ENCODE measurements at regions not wholly inside any gene's neighbourhood (a gene's known extent, or its start where the extent isn't known, plus 50 kb on each side); places are given as distances from the start of the nearest gene placed in this dataset.

DNA sequence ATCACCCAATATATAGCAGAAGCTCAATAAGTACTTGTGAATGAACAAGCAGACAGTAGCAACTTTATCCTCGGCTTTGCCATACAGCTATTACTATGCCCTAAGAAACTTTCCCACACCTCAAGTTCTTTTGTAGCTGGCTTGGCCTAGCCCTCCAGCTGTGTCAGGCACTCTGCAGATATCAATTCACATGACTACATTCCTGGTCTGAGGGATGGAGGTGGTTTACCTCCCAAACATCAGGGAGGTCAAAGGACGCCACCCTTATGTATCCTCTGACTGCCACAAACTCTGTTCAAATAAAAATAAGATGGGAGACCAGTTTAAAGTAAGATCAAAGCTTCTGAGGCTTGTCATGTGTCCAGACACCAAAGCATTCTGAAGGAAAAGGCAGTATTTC is 416.3 kb downstream of the PIK3R1 start:
- TF ChIP-seq TAF1 (IDR thresholded peaks at IDR 0.05; ENCODE audit: borderline replicate concordance, insufficient read depth, low read length) = no peak
- no peak for TF ChIP-seq FOXP2 (optimal IDR thresholded peaks at IDR 0.05; ENCODE audit: borderline replicate concordance, extremely low read depth, extremely low read length, insufficient read depth)
- no peak for TF ChIP-seq POLR2AphosphoS5 (IDR thresholded peaks at IDR 0.05; ENCODE audit: low read depth, low read length)
- TF ChIP-seq SIN3A (IDR thresholded peaks at IDR 0.05; ENCODE audit: borderline replicate concordance, insufficient read depth, low read length) = no peak
- TF ChIP-seq REST (IDR thresholded peaks at IDR 0.05; ENCODE audit: insufficient read depth in 1 of 2, low read depth in 2 of 2, low read length in 2 of 2) = no peak

DNA sequence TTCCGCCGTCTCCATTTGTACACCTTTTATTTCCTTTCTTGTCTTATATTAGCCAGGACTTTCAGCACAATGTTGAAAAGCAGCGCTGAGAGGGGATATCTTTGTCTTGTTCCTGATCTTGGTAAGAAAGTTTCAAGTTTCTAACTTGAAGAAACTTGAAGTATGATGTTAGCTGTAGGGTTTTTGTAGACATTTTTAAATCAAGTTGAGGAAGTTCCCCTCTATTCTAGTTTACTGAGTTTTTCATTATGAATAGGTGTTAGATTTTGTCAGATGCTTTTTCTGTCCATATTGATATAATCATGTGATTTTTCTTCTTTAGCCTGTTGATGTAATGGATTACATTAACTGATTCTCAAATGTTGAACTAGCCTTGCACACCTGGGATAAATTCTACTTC is 425.7 kb downstream of the PIK3R1 start:
- no peak for TF ChIP-seq REST (IDR thresholded peaks at IDR 0.05; ENCODE audit: insufficient read depth in 1 of 2, low read depth in 2 of 2, low read length in 2 of 2)
- TF ChIP-seq TAF1 (IDR thresholded peaks at IDR 0.05; ENCODE audit: borderline replicate concordance, insufficient read depth, low read length) = no peak
- no peak for TF ChIP-seq POLR2AphosphoS5 (IDR thresholded peaks at IDR 0.05; ENCODE audit: low read depth, low read length)
- no peak for TF ChIP-seq SIN3A (IDR thresholded peaks at IDR 0.05; ENCODE audit: borderline replicate concordance, insufficient read depth, low read length)
- TF ChIP-seq FOXP2 (optimal IDR thresholded peaks at IDR 0.05; ENCODE audit: borderline replicate concordance, extremely low read depth, extremely low read length, insufficient read depth) = no peak

- TF ChIP-seq TAF1 (IDR thresholded peaks at IDR 0.05; ENCODE audit: borderline replicate concordance, insufficient read depth, low read length) (no peak), POLR2AphosphoS5 (IDR thresholded peaks at IDR 0.05; ENCODE audit: low read depth, low read length) (no peak), FOXP2 (optimal IDR thresholded peaks at IDR 0.05; ENCODE audit: borderline replicate concordance, extremely low read depth, extremely low read length, insufficient read depth) (no peak), SIN3A (IDR thresholded peaks at IDR 0.05; ENCODE audit: borderline replicate concordance, insufficient read depth, low read length) (no peak), REST (IDR thresholded peaks at IDR 0.05; ENCODE audit: insufficient read depth in 1 of 2, low read depth in 2 of 2, low read length in 2 of 2) (no peak)
These were observed 427.5 kb downstream of the PIK3R1 start for GRCh38 chr5:68643064-68643463.

GRCh38 chr5:68644971-68645370 is 429.4 kb downstream of the PIK3R1 start:
- TF ChIP-seq POLR2AphosphoS5 (IDR thresholded peaks at IDR 0.05; ENCODE audit: low read depth, low read length) (no peak), SIN3A (IDR thresholded peaks at IDR 0.05; ENCODE audit: borderline replicate concordance, insufficient read depth, low read length) (no peak), FOXP2 (optimal IDR thresholded peaks at IDR 0.05; ENCODE audit: borderline replicate concordance, extremely low read depth, extremely low read length, insufficient read depth) (no peak), TAF1 (IDR thresholded peaks at IDR 0.05; ENCODE audit: borderline replicate concordance, insufficient read depth, low read length) (no peak), REST (IDR thresholded peaks at IDR 0.05; ENCODE audit: insufficient read depth in 1 of 2, low read depth in 2 of 2, low read length in 2 of 2) (no peak)

DNA sequence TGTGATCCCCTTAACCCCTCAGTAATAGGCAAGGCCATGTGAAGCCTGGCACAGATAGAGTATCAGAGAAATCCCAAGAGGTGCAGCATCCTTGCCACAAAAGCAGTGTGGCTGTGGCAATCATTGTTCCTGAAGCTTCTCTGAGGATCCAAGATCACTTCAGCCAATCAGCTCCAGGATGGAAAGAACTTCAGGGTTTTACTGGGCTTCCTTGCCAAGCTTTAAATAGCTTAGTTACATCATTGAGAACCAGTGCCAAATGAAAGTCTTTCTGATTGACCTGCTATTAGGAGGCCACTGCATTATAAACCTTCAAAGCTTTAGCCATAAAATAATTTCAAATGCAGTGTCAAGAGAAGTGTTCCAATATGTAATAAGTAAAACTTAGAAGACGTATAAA is 430.6 kb downstream of the PIK3R1 start:
- TF ChIP-seq REST (IDR thresholded peaks at IDR 0.05; ENCODE audit: insufficient read depth in 1 of 2, low read depth in 2 of 2, low read length in 2 of 2) (no peak), FOXP2 (optimal IDR thresholded peaks at IDR 0.05; ENCODE audit: borderline replicate concordance, extremely low read depth, extremely low read length, insufficient read depth) (no peak), POLR2AphosphoS5 (IDR thresholded peaks at IDR 0.05; ENCODE audit: low read depth, low read length) (no peak), SIN3A (IDR thresholded peaks at IDR 0.05; ENCODE audit: borderline replicate concordance, insufficient read depth, low read length) (no peak), TAF1 (IDR thresholded peaks at IDR 0.05; ENCODE audit: borderline replicate concordance, insufficient read depth, low read length) (no peak)

Measured in PFSK-1 (cell line).